HepG2 (cell line): ENCODE measurements at regions not wholly inside any gene's neighbourhood (a gene's known extent, or its start where the extent isn't known, plus 50 kb on each side); places are given as distances from the start of the nearest gene placed in this dataset.

Experiments
- DMTF1 ChIP-seq: sonication (generic); formaldehyde crosslinking; IDR thresholded peaks from 2 replicates; pipeline ENCODE4 v1.4.0; 2020; ENCODE audit warnings: mild to moderate bottlenecking, missing genetic modification reagents
- KLF13 ChIP-seq: sonication (generic); formaldehyde crosslinking; IDR thresholded peaks from 2 replicates; pipeline ENCODE4 v1.4.0; 2020; ENCODE audit warnings: mild to moderate bottlenecking, missing genetic modification reagents
- MAFK ChIP-seq, 2 experiments: IDR thresholded peaks in 1 of 2; conservative IDR thresholded peaks in 1 of 2; 2 replicates each; pipeline ENCODE4 v1.6.1; 2011; ENCODE audit warnings: improper control_type of control experiment in 2 of 2, low read length in 2 of 2
- MTA3 ChIP-seq: sonication (generic); formaldehyde crosslinking; IDR thresholded peaks from 2 replicates; pipeline ENCODE4 v1.4.0; 2020; ENCODE audit warnings: missing genetic modification reagents
- MXD3 ChIP-seq: IDR thresholded peaks from 2 replicates; pipeline ENCODE4 v1.6.1; 2016; ENCODE audit warnings: mild to moderate bottlenecking, missing biosample characterization, missing genetic modification reagents
- NBN ChIP-seq: fragments of 450-650 bp; conservative IDR thresholded peaks from 2 replicates; pipeline ENCODE4 v1.6.1; 2017
- PRDM15 ChIP-seq: sonication (generic); formaldehyde crosslinking; IDR thresholded peaks from 2 replicates; pipeline ENCODE4 v1.4.0; 2020; ENCODE audit warnings: missing genetic modification reagents
- SAFB2 ChIP-seq: sonication (generic); formaldehyde crosslinking; IDR thresholded peaks from 2 replicates; pipeline ENCODE4 v1.5.1; 2020; ENCODE audit warnings: missing genetic modification reagents, low read depth, mild to moderate bottlenecking, borderline replicate concordance
- SRF ChIP-seq: IDR thresholded peaks from 2 replicates; pipeline ENCODE4 v1.6.1; 2011; ENCODE audit warnings: mild to moderate bottlenecking, low read depth, low read length, moderate library complexity
- STAT6 ChIP-seq: sonication (generic); formaldehyde crosslinking; IDR thresholded peaks from 2 replicates; pipeline ENCODE4 v1.4.0; 2020; ENCODE audit warnings: missing genetic modification reagents, mild to moderate bottlenecking, borderline replicate concordance
- TIGD3 ChIP-seq: sonication (generic); formaldehyde crosslinking; IDR thresholded peaks from 2 replicates; pipeline ENCODE4 v1.5.1; 2020; ENCODE audit warnings: mild to moderate bottlenecking, missing genetic modification reagents, borderline replicate concordance
- ZFAT ChIP-seq: sonication (generic); formaldehyde crosslinking; conservative IDR thresholded peaks from 2 replicates; pipeline ENCODE4 v1.8.1; 2023; ENCODE audit warnings: missing genetic modification reagents, inconsistent platforms
- ZNF281 ChIP-seq: sonication (generic); formaldehyde crosslinking; IDR thresholded peaks from 2 replicates; pipeline ENCODE4 v1.4.0; 2020; ENCODE audit warnings: missing genetic modification reagents, borderline replicate concordance
- ZNF703 ChIP-seq: sonication (generic); formaldehyde crosslinking; IDR thresholded peaks from 2 replicates; pipeline ENCODE4 v1.5.1; 2020; ENCODE audit warnings: missing genetic modification reagents, mild to moderate bottlenecking, moderate library complexity, borderline replicate concordance
- ZNF724P ChIP-seq: sonication (generic); formaldehyde crosslinking; IDR thresholded peaks from 2 replicates; pipeline ENCODE4 v1.8.0; 2022; ENCODE audit warnings: missing genetic modification reagents, borderline replicate concordance

GRCh38 chr2:84293791-84294380 lies 165.2 kb downstream of the SUCLG1 start (continued):
- TF ChIP-seq PRDM15 (peak; percentile 82), MAFK (conservative IDR thresholded peaks at IDR 0.05 in 1 of 2, IDR thresholded peaks at IDR 0.05 in 1 of 2; ENCODE audit: low read length in 2 of 2) (no peak), KLF13 (0 out of 2 replicates have a peak, but pooled peaks have one; percentile 68), ZNF281 (peak; percentile 74; the same call in 1 of the 2 replicates), MXD3 (peak; percentile 83; the same call in 1 of the 2 replicates), NBN (no peak), ZFAT (CRISPR knock-in tag) (no peak), DMTF1 (CRISPR knock-in tag) (peak; percentile 98; the same call in 1 of the 2 replicates), TIGD3 (no peak), ZNF703 (no peak; the same call in none of the 2 replicates), ZNF724P (CRISPR knock-in tag) (peak; percentile 87; the same call in 1 of the 2 replicates), MTA3 (CRISPR knock-in tag) (no peak), STAT6 (CRISPR knock-in tag) (no peak; the same call in 1 of the 2 replicates), SRF (no peak), SAFB2 (CRISPR knock-in tag) (no peak; the same call in 1 of the 2 replicates)
